ENCODE measurements at regions not wholly inside any gene's neighbourhood (a gene's known extent, or its start where the extent isn't known, plus 50 kb on each side); places are given as distances from the start of the nearest gene placed in this dataset.
"Not testable (repeated sequence)": the region's sequence is repeated elsewhere in the genome, so short reads cannot be mapped to it uniquely, and the experiment has no call there.

DNA sequence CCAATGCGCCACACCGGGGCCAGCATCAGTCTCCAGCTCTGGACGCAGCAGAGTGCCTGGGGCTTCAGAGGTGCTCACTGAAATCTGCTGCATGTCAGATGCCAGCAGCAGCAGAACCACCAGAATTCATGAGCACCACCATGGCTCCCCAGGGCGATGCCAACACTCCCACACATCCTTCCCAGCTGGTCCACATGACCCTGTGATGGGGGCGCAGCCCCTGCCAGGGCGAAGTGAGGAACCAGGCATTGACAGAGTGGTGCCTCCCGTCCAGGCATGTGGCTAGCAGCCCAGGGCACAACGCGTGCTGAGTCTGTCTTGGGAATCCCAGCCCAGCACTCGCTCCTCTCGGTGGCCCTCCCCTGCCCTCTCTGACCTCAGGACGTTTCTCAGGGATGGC lies 80.4 kb downstream of the DHCR7 start:
- TF ChIP-seq, protein P1, sequence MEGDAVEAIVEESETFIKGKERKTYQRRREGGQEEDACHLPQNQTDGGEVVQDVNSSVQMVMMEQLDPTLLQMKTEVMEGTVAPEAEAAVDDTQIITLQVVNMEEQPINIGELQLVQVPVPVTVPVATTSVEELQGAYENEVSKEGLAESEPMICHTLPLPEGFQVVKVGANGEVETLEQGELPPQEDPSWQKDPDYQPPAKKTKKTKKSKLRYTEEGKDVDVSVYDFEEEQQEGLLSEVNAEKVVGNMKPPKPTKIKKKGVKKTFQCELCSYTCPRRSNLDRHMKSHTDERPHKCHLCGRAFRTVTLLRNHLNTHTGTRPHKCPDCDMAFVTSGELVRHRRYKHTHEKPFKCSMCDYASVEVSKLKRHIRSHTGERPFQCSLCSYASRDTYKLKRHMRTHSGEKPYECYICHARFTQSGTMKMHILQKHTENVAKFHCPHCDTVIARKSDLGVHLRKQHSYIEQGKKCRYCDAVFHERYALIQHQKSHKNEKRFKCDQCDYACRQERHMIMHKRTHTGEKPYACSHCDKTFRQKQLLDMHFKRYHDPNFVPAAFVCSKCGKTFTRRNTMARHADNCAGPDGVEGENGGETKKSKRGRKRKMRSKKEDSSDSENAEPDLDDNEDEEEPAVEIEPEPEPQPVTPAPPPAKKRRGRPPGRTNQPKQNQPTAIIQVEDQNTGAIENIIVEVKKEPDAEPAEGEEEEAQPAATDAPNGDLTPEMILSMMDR (IDR thresholded peaks at IDR 0.05; ENCODE audit: insufficient read depth, low read length, severe bottlenecking): no peak
- Histone ChIP-seq H3K36me3 (ENCODE audit: control insufficient read depth, insufficient read depth, low read length) (no peaks in the 10 kb centered on the region), H3K27me3 (ENCODE audit: control insufficient read depth, insufficient read depth, low read length) (no peaks in the 10 kb centered on the region), H3K4me3 (ENCODE audit: low read depth, low read length) (no peak overlapping the region)
- no peak for FAIRE-seq
- DNase-seq (ENCODE audit: low read depth): no peak

DNA sequence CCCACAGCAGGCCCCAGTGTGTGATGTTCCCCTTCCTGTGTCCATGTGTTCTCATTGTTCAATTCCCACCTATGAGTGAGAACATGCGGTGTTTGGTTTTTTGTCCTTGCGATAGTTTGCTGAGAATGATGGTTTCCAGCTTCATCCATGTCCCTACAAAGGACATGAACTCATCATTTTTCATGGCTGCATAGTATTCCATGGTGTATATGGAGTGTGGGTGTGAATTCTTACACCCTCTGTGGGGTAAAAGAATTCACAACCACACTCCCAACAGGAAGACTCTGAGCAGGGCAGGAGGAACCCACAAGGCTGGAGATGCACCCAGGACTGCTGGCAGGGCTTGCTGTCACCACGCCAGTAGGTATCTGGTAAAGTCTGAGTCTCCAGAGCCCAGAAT lies 80.9 kb downstream of the DHCR7 start:
- FAIRE-seq; DNase-seq (ENCODE audit: low read depth); H3K27me3 ChIP-seq (ENCODE audit: control insufficient read depth, insufficient read depth, low read length); H3K4me3 ChIP-seq (ENCODE audit: low read depth, low read length); H3K36me3 ChIP-seq (ENCODE audit: control insufficient read depth, insufficient read depth, low read length): not testable (repeated sequence)

DNA sequence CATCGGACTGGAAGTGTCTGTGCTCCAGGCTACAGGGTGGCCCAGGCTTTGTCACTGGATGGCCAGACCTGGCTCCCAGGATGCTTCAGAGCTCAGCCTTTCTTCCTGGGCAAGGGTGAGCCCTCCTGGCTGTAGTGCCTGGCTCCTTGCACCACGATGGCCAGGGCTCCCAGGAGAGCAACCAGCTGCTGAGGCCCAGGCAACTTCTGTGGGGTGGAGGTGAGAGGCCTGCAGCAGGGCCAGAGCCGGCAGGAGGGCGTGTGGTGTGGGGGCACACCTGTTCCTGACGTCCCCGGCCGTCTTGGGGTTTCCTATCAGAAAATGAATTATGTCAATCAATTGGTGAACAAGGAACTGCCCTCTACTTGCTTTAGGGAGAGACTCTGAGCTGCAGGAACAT lies 82.1 kb downstream of the DHCR7 start:
- no peaks in the 10 kb centered on the region for H3K27me3 ChIP-seq (ENCODE audit: control insufficient read depth, insufficient read depth, low read length)
- DNase-seq (ENCODE audit: low read depth) (no peak), FAIRE-seq (no peak)
- no peaks in the 10 kb centered on the region for H3K36me3 ChIP-seq (ENCODE audit: control insufficient read depth, insufficient read depth, low read length)
- no peak overlapping the region for H3K4me3 ChIP-seq (ENCODE audit: low read depth, low read length)
- TF ChIP-seq, protein P1 (IDR thresholded peaks at IDR 0.05; ENCODE audit: insufficient read depth, low read length, severe bottlenecking): no peak

DNA sequence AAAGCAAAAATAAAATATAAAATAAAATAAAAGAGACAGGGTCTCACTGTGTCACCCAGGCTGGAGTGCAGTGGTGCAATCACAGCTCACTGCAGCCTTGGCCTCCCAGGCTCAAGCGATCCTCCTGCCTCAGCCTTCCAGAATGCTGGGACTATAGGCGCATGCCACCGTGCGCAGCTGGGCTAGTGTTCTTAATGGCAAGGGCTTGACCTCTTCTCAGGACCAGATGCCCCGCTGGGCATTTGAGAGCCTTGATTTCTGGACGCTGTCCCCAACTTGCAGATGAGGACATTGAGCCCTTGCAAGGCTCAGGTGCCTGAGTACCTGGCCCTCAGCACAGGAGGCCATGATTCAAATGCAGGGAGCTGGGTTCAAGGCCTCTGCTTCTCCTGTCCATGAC lies 82.6 kb downstream of the DHCR7 start:
- Histone ChIP-seq H3K36me3 (ENCODE audit: control insufficient read depth, insufficient read depth, low read length) (no peaks in the 10 kb centered on the region), H3K27me3 (ENCODE audit: control insufficient read depth, insufficient read depth, low read length) (no peaks in the 10 kb centered on the region), H3K4me3 (ENCODE audit: low read depth, low read length) (no peak overlapping the region)
- no peak for FAIRE-seq
- DNase-seq (ENCODE audit: low read depth): no peak
- TF ChIP-seq, protein P1 (IDR thresholded peaks at IDR 0.05; ENCODE audit: insufficient read depth, low read length, severe bottlenecking): no peak

DNA sequence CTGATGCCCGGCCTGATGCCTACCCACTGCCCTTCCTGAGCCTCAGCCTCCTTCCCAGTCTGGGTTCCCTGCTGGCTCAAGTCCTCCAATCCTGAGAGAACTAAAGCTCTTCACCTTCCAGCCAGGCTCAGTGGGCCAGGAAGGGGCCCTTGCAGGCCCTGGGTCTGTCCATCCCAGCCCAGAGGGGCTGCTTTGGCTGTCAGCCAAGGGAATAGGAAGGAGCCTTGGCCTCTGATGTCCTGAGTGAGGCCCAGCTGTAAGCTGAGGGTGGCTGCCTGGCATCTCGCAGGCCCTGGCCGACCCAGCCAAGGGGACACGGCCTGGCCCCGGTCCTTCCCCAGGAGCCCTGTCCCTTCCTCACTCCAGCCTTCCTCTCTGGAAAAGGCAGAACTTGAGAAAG lies 83.4 kb downstream of the DHCR7 start:
- Histone ChIP-seq H3K4me3 (ENCODE audit: low read depth, low read length) (no peak overlapping the region), H3K27me3 (ENCODE audit: control insufficient read depth, insufficient read depth, low read length) (no peaks in the 10 kb centered on the region), H3K36me3 (ENCODE audit: control insufficient read depth, insufficient read depth, low read length) (no peaks in the 10 kb centered on the region)
- TF ChIP-seq, protein P1 (IDR thresholded peaks at IDR 0.05; ENCODE audit: insufficient read depth, low read length, severe bottlenecking): no peak
- FAIRE-seq (no peak), DNase-seq (ENCODE audit: low read depth) (no peak)

DNA sequence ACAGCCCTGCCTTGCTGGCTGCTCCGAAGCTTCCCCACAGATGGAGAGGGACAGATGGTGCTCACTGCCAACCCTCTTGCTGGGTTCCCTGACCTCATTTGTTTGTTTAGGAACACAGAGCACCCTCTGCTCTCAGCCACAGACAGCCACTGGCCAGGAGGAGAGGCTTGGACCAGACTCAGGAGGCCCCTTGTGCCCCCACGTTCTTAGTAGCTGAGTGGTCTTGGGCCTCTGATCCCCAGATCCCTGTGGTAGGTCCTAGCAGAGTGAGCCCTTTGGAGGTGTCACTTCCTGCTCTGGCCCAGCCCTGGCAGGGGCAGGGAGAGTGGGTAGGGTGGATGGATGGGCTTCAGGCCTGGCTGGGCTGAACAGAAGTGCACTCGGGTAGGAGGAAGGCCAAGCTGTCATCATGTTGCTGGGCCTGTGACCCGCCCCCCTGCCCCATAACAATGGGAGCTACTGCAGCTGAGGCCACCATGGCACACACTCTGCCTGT lies 84.0 kb downstream of the DHCR7 start:
- FAIRE-seq: no peak
- Histone ChIP-seq H3K36me3 (ENCODE audit: control insufficient read depth, insufficient read depth, low read length) (no peaks in the 10 kb centered on the region), H3K27me3 (ENCODE audit: control insufficient read depth, insufficient read depth, low read length) (no peaks in the 10 kb centered on the region), H3K4me3 (ENCODE audit: low read depth, low read length) (no peak overlapping the region)
- no peak for DNase-seq (ENCODE audit: low read depth)
- TF ChIP-seq, protein P1 (IDR thresholded peaks at IDR 0.05; ENCODE audit: insufficient read depth, low read length, severe bottlenecking): no peak

Data from bronchial epithelial cell (primary cell).